DMS153 (cell line): ENCODE measurements at regions not wholly inside any gene's neighbourhood (a gene's known extent, or its start where the extent isn't known, plus 50 kb on each side); places are given as distances from the start of the nearest gene placed in this dataset.
"Not testable (repeated sequence)": the region's sequence is repeated elsewhere in the genome, so short reads cannot be mapped to it uniquely, and the experiment has no call there.

ENCODE experiments used
- DNase-seq: peaks from one replicate; lab custom pipeline; 2025; lab: John Stamatoyannopoulos, UW

DNA sequence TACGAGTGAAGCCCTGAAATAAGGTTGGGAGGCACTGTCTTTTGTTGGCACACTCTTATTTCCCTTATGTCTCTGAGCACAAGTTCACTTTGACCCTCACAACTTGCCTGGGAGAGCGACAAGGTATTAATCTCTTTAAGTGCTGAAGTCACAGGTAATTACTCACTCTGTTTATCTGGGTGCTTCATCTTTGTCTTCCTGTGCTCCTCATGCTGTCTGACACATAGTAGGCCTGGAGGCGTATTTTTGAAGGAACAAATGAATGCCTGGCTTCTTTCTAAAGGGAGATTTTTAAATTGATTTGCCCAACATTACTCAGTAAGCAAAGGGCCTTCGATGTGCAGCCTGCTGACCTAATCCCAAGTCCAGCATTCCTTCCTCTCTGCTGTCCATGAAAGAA is 507.1 kb upstream of the TNP1 start:
- DNase-seq: no peak

DNA sequence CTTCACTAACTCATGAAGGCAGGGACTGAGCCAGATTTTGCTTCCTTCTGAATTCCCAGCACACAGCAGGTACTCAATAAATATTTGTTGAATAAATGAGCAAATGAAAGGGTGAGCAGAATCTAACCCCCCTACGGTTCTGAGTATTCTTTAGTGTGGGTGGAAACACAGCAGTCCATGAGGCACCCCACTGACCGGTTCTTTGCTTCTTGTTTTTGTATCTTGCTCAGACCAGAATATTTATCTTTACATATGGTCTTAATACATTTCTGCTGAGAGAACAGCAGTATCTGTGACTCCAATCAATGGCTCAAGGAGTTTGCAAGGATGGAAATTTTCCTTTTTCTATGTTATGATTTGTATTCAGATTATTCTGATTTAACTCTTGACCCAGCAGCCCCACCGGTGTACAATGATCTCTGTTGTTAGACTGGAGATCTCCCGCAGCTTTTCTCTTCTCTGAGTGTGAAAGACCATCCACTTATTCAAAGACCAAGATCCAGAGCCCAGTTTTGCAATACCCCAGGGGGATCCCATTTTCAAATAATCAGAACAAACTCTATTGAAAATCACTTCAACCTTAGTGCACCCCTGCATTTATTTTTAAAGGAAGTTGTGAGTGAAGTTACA is 506.5 kb upstream of the TNP1 start:
- no peak for DNase-seq

DNA sequence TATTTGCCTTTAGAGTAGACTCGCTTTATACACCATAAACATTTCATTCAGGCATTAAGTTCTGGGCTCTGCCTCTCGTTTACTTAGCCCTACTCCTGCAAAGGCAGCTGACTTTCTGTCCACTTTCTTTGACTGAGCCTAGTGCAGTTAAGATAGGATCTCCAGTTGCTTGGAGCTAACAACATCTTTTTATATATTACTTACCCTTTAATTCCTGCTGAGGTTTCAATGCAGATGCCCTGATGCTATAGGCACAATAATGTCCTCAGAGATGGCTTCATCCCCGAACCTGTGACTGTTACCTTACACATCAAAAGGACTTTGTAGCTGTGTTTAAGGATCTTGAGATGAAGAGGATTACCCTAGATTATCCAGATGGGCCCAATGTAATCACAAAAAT is 505.8 kb upstream of the TNP1 start:
- no peak for DNase-seq

DNA sequence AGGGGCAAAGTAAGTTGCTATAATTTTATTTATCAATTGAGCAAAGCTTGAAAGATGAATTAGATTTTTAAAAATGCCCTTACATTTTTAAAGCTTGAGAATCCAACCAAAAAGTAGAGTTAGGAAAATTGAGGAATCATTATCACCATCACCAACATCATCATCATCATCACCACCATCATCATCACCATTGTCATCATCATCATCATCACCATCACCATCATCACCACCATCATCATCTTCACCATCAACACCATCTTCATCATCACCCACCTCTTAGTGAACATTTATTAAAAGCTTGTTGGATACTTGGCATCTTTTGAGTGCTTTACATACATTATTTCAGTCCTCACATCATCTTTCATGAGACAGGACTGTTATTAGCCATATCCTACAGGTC is 504.4 kb upstream of the TNP1 start:
- no peak for DNase-seq

DNA sequence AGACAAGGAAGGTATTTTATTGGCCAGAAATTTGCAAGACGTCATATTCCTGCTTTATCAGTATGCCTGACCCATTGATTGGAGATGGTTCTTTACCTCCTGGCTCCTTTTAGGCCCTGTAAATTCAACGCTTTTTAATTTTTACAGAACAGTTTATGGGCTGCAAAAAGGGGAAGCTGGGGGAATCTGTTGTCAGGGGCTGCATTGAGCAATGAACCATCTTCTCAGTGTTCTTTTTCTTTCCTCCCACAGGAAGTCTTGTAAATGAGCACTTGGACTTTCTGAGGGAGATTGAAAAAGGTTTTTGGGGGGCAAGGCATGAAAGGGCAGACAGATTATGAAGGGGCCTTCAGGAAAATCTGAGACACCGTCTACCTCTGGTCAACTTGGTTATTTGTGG is 503.6 kb upstream of the TNP1 start:
- DNase-seq: no peak

DNA sequence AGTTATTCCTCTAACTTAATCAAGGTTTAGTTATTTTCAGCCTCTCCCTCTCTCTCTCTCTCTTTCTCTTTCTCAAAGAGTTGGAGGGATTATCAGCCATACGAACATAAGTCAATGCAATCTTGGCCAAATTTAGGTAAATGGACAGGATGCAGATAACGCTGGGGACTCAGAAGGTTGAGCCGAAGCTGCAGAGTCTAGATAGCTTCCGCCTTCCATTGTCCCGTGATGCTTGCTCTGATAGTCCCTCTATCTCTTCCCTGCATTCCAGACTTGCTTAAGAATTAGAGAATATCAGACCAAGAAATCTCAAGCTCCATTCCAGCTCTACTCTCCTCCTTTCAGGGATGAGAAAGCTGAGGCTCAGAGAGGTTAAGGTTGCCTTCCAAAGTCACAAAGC is 502.8 kb upstream of the TNP1 start:
- DNase-seq: no peak

DNA sequence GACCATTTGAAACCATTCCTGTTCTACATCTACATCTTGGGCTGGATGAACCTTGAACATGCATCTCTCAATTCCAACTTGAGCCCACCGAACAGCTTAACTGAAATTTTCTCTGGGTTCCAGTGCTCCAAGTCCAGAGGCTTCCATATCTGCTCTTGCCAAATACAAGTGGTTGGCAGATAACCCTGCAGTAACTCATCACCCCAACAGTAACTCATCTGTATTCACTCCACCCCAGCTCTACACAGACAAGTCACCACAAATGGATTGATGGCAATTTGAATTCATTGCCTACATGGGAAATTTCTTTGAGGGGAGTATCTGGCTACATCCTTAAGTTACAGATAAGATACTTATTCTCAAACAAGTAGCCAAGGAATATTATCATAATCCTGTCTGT is 502.4 kb upstream of the TNP1 start:
- DNase-seq: no peak

DNA sequence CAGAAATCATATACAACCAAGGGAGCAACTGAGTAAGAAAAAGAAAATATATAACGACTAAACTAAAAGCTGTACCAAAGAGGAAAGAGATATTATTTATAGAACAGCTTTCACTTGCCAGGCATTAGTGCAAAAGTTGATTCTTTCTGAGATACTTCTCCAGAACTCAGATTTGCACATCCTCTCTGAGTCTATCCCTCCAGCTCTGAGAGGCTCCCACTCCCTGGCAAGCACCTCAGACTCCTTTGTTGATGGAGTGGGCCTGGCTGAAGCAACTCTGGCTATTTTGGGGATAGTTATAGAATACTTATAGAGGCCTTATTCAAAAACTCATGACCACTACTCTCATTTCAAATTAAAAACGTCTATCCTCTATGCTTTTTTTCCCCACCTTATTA is 501.6 kb upstream of the TNP1 start:
- DNase-seq: no peak

DNA sequence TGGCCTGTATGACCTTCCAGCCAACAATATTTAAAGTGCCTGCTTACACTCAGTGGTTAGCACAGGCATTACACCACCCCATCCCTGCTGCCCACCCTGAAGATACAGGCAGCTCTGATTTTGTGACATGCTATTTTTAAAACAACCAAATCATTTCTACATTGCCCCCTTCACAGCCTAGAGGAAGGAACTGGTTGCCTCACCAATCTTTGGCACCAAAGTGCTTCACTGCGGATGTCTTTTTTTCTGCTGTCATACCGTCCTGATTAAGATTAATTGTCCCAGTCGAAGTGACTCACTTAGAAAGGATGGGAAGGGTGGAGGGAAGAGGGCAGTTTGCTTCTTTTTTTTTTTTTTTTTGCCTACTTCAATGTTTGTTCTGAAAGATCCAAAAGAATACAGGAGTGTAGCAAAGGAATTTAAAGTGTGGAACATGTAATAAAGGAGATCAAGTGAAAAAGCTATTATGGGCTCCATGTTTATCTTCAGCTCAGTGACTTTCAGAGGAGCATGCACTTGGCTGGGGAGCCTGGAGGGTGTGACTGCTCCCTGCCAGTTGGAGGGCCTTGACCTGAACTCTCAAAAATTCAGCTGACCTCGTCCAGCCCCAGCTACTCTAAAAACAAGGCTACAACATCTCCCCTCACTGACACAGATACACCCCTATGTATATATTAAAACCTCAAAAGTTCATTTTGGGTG is 501.1 kb upstream of the TNP1 start:
- DNase-seq: peak; percentile 45

DNA sequence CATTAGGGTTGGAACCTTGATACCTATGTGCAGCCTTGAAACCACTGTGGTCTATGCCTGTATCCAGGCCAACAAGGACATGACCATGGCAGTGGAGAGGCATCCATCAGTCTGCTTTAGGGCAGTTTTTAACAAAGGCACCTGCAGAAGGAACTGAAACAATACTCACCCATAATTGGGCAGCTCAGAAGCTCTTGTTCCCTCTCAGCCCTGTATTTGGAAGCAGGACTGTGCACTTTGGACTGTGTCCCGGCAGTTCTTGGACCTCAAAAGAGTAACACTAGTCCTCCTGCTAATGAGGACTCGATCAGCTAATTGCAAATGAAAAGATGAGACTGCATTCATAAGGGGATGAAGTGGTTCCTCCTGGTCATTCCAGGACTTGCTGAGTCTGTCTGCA is 500.2 kb upstream of the TNP1 start:
- DNase-seq: no peak

DNA sequence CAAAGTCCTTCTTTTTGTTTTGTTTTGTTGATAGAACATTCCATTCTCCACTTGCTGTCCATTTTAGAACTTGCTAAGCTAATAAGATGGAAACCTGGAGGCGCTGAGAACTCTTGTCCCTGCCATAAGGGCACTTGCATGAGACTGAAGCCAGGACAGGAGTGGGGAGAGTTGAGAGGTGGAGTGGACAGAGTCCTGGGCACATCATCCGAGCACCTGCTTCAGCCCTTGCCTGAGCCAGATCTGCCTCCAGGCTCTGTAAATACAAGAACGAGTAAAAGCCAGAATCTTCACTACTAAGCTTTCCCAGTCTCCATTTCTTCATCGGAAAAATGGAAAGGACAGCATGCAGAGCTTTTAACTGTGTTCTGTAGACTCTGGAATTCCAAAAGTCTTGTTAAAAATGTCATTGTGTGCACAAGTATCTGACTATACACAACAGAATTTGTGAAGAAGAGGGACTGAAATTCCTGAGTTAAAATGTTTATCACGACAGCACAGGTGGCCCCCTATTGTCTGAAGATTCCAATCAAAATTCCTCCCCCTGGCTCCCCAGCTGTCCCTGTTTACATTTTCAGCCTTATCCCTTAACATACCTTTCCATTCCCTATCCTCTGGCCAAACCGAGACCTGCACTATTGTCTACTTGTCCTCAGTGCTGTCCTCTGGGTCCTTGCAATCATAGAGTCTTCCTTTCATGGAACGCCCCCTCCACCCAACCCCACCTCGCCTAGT is 498.2 kb upstream of the TNP1 start:
- DNase-seq: no peak

DNA sequence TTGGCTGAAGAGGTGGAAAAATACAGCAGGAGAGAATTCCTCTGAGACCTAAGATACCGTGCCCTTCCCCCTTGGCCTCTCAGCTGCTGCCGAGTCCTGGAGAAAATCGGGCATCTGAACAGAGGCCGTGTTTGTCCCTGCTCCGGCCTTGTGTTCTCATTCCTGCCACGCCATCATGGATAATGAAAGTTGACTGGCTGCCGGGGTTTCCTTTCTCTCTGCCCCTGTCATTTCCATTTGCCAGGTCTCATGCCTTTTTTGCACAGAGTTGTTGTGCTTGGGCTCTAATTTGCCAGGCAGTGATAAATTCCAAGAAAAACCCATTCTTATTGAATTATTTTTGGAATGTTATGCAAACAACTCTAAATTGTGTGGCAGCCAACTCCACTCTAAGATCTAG is 496.9 kb upstream of the TNP1 start:
- DNase-seq: no peak

DNA sequence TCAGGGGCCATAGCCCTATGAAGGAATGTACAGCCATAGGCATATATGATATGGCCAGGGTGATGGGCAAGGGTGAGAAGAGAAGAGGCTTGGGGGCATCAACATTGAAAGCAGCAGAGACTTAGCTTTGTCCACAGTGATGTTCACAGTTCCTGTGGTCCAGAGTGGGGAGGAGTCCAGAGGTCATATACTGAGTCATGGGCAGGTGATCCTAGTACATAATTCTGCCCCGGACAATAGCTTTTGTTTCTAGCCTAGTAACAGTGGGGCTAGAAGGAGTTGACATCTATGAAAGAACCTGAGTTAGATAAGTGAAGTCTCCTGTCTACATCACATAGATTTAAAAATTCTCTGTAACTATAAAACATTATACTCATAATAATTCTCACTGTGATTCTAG is 496.3 kb upstream of the TNP1 start:
- no peak for DNase-seq

DNA sequence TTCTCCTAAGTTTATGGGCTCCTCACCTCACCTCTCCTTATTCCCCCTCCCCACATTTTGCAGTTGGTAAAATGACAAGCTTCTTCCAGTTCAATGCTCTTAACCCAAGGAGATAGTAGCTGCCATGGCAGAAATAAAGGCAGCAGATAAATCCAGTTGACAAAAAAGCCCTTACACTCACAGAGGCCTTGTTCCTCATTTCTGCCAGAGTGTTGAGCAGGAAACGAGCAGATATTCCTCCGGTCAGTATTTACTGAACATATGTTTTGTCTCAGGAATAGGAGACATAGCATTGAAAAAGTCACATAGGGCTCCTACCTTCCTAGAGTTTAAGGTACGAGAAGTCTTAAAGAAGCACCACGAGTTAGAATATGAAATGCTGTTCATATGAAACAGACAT is 493.7 kb upstream of the TNP1 start:
- DNase-seq: no peak

DNA sequence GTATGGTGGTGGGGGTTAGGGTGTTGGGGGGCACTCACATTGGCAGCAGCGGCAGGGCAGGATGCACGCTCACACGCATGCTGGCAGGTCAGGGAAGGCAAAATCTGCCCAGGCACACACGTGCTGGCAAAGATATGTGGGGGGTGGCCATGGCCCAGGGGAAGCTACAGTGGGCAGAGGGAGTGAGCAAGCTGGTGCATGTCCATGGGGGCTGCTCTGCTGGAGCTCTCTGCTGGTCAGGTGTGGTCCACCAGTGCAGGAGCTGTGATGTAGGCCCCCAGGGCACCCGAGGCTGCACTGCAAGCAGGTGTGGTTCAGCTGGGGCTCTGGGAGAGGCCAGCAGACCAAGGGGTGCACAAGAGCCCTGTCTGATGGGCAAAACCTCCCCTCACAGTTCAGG is 491.5 kb upstream of the TNP1 start:
- no peak for DNase-seq

DNA sequence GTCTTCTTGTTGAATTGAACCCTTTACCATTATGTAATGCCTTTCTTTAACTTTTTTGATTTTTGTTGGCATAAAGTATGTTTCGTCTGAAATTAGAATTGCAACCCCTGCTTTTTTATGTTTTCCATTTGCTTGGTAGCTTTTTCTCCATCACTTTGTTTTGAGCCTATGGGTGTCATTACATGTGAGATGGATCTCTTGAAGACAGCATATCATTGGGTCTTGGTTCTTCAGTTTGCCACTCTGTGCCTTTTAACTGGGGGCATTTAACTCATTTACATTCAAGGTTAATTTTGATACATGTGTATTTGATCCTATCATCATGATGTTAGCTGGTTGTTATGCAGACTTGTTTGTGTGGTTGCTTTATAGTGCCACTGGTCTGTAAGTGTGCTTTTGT is 489.4 kb upstream of the TNP1 start:
- DNase-seq: no peak

DNA sequence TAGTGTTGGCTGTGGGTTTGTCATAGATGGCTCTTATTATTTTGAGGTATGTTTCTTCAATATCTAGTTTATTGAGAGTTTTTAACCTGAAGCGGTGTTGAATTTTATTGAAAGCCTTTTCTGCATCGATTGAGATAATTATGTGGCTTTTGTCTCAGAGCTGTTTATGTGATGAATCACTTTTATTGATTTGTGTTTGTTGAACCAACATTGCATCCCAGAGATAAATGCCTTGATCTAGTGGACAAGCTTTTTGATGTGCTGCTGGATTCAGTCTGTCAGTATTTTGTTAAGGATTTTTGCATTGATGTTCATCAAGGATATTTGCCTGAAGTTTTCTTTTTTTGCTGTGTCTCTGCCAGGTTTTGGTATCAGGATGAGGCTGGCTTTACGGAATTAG is 487.8 kb upstream of the TNP1 start:
- not testable (repeated sequence) for DNase-seq

DNA sequence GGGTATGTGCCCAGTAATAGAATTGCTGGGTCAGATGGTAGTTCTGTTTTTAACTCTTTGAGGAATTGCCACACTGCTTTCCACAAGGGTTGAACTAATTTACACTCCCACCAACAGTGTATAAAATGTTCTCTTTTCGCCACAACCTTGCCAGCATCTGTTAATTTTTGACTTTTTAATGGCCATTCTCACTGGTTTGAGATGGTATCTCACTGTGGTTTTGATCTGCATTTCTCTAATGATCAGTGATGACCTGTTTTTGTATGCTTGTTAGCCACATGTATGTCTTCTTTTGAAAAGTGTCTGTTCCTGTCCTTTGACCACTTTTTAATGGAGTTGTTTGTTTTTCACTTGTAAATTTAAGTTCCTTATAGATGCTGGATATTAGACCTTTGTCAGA is 486.2 kb upstream of the TNP1 start:
- not testable (repeated sequence) for DNase-seq

DNA sequence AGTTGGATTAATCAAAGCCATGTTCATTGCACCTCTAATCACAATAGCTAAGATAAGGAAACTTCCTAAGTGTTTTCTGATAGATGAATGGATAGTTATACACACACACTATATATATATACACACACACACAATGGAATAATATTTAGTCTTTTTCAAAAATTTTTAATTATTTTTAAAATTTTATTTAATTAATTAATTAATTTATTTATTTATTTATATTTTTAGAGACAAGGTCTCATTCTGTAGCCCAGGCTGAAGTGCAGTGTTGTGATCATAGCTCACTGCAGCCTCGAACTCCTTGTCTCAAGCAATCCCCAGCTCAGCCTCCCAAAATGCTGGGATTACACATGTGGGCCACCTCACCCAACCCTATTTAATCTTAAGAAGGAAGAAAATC is 481.0 kb upstream of the TNP1 start:
- no peak for DNase-seq

DNA sequence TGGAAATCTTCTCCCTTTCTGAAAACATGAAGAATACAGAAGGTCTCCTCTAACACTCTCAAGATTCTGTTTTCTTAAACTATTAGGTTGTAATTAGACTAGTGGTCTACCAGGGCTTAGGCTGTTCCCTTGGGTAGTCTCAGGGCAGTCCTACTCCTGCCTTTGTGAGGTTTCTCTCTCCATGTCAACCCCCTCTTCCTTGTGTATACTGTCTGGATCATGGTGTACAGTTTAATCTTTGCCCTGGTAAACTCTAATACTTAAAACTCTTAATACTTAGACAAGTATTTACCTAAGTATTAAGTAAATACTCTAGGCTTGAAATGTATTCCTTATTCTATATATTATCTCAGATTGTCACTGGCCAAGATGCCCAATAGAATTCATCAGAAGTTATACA is 480.3 kb upstream of the TNP1 start:
- no peak for DNase-seq

DNA sequence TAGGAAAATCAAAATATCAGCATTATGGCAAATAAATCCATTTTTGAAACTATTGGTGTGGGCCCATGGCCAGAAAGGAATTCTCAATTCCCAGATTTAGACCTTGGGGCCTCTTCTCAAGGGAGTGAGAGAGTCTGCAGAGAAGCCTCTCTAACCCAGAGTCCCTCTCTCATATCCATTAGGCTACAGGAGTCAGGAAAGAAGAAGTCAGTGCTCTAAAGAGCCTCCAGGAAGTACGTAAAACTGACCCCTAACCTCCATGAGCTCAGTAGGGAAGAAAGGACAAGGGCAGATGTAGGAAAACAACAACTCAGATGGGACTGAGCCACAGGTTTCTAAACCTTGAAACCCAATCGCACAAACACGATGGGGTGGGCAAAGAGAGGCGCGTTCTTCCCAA is 479.9 kb upstream of the TNP1 start:
- DNase-seq: no peak

DNA sequence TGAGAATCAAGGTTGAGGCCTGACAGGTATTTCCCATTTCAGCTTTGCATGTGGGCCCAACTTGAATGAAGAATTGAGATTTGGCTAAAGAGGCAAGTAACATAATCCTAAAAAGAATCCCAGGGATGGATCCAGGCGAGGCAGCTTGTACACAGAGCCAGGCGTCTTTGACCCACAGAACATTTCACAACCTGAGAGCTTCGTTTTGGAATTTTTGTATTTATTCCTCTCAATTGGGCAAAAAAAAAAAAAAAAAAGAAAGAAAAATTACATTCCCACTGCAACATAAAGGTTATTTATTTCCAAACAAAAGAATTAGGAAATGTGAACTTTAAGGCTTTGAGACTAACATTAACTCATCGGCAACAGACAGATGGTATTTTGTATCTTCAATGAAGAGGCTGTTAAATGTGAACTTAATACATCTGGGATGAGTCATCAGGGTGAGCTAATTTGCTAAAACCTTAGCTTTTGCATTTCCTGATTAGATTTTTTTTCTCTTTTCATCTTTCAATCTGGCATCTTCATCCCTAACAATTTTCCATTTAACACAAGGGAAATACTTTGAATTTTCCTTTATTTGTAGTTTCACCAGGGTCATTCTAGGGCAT is 478.5 kb upstream of the TNP1 start:
- DNase-seq: no peak

DNA sequence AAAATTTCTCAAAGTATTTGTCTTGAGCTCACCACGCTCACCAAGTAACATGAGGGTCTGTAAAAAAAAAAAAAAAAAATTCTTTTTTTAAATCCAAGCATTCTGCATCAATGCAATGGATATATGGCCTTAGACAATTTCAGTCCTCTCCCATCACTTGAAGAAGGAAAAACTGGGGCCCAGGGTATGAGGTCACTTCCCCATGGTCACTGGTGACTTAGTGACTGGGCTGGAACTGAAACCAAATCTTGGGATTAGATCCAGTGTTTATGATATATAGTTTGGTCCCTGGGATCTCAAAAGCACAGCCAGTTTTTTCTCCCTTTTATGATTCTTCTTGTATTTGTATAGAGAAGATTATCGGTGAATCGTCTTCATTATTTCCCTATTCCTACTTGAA is 477.9 kb upstream of the TNP1 start:
- DNase-seq: no peak
